ENCODE measurements at regions not wholly inside any gene's neighbourhood (a gene's known extent, or its start where the extent isn't known, plus 50 kb on each side); places are given as distances from the start of the nearest gene placed in this dataset.

GRCh38 chr2:19711470-19712372 lies 190.1 kb downstream of the TTC32 start:
- DNase-seq: peak; percentile 53

GRCh38 chr2:19710230-19710629 lies 191.6 kb downstream of the TTC32 start:
- DNase-seq: no peak

GRCh38 chr2:19709553-19709952 lies 192.2 kb downstream of the TTC32 start:
- DNase-seq: no peak

- no peak for DNase-seq
Observed at GRCh38 chr2:19708776-19709175, 193.0 kb downstream of the TTC32 start.

GRCh38 chr2:19706332-19706731 lies 195.5 kb downstream of the TTC32 start:
- DNase-seq: no peak

- no peak for DNase-seq
Observed at GRCh38 chr2:19702267-19702666, 199.5 kb downstream of the TTC32 start.

- no peak for DNase-seq
Observed at GRCh38 chr2:19700861-19701585, 200.8 kb downstream of the TTC32 start.

GRCh38 chr2:19697131-19697530 lies 204.7 kb downstream of the TTC32 start:
- no peak for DNase-seq

GRCh38 chr2:19695706-19696105 lies 206.1 kb downstream of the TTC32 start:
- no peak for DNase-seq

GRCh38 chr2:19691892-19692291 lies 209.9 kb downstream of the TTC32 start:
- no peak for DNase-seq

- no peak for DNase-seq
Observed at GRCh38 chr2:19690429-19690828, 211.4 kb downstream of the TTC32 start.

- no peak for DNase-seq
Observed at GRCh38 chr2:19689646-19690168, 212.1 kb downstream of the TTC32 start.

GRCh38 chr2:19688059-19688458 lies 213.7 kb downstream of the TTC32 start:
- no peak for DNase-seq

- DNase-seq: no peak
Observed at GRCh38 chr2:19687017-19687659, 214.6 kb downstream of the TTC32 start.

GRCh38 chr2:19686439-19686838 lies 215.3 kb downstream of the TTC32 start:
- no peak for DNase-seq

- no peak for DNase-seq
Observed at GRCh38 chr2:19685731-19686130, 216.1 kb downstream of the TTC32 start.

GRCh38 chr2:19684516-19684915 lies 217.3 kb downstream of the TTC32 start:
- DNase-seq: no peak

- no peak for DNase-seq
Observed at GRCh38 chr2:19683556-19683955, 218.2 kb downstream of the TTC32 start.

- DNase-seq: no peak
Observed at GRCh38 chr2:19682493-19682892, 219.3 kb downstream of the TTC32 start.

- DNase-seq: no peak
Observed at GRCh38 chr2:19677825-19678518, 223.8 kb downstream of the TTC32 start.

- DNase-seq: no peak
Observed at GRCh38 chr2:19677215-19677777, 224.5 kb downstream of the TTC32 start.

- DNase-seq: no peak
Observed at GRCh38 chr2:19676770-19677169, 225.0 kb downstream of the TTC32 start.

All from NCI-H2171 treated with DMSO at 0.1 percent for 48 hours (cell line).